ENCODE measurements at regions not wholly inside any gene's neighbourhood (a gene's known extent, or its start where the extent isn't known, plus 50 kb on each side); places are given as distances from the start of the nearest gene placed in this dataset.

- H3K9me3 ChIP-seq: no peaks in the 10 kb centered on the region
- H3K27ac ChIP-seq: no peak overlapping the region
- WGBS, 5 donors: 72 to 82% (median 78%) methylated on average over 7 of the region's 7 CpGs
- no peaks in the 10 kb centered on the region for H3K4me1 ChIP-seq
- H3K4me3 ChIP-seq: no peak overlapping the region
- no peaks in the 10 kb centered on the region for H3K27me3 ChIP-seq
- intact Hi-C loops (cut with DNase I; ENCODE audit: low total_unique reads): no loop called here
- no peak for TF ChIP-seq CTCF (IDR thresholded peaks at IDR 0.05)
- TF ChIP-seq POLR2A (IDR thresholded peaks at IDR 0.05): no peak
- no peak for TF ChIP-seq EP300 (IDR thresholded peaks at IDR 0.05)
- TF ChIP-seq POLR2AphosphoS5 (IDR thresholded peaks at IDR 0.05): no peak
- no peaks in the 10 kb centered on the region for H3K36me3 ChIP-seq
- no peak for DNase-seq
Measured at GRCh38 chr10:3274414-3274813, 101.8 kb upstream of the PITRM1 start.

- Histone ChIP-seq H3K4me1 (no peaks in the 10 kb centered on the region), H3K36me3 (no peaks in the 10 kb centered on the region), H3K27ac (no peak overlapping the region), H3K27me3 (no peaks in the 10 kb centered on the region), H3K9me3 (no peaks in the 10 kb centered on the region), H3K4me3 (no peak overlapping the region)
- 76 to 87% (median 85%) methylated on average over 12 of the region's 12 CpGs for WGBS, 5 donors
- intact Hi-C loops (cut with DNase I; ENCODE audit: low total_unique reads): no loop called here
- peak in 1 of 2 donors; percentile 9 for DNase-seq
- TF ChIP-seq POLR2AphosphoS5 (IDR thresholded peaks at IDR 0.05) (no peak), CTCF (IDR thresholded peaks at IDR 0.05) (no peak), EP300 (IDR thresholded peaks at IDR 0.05) (no peak), POLR2A (IDR thresholded peaks at IDR 0.05) (no peak)
Measured at GRCh38 chr10:3273966-3274365, 101.4 kb upstream of the PITRM1 start.

GRCh38 chr10:3272300-3272699, 99.7 kb upstream of the PITRM1 start:
- intact Hi-C loops (cut with DNase I; ENCODE audit: low total_unique reads): no loop called here
- WGBS, 5 donors: 62 to 74% (median 65%) methylated on average over 5 of the region's 5 CpGs
- no peak for TF ChIP-seq CTCF (IDR thresholded peaks at IDR 0.05)
- no peak for TF ChIP-seq EP300 (IDR thresholded peaks at IDR 0.05)
- TF ChIP-seq POLR2AphosphoS5 (IDR thresholded peaks at IDR 0.05): no peak
- TF ChIP-seq POLR2A (IDR thresholded peaks at IDR 0.05): no peak
- H3K27me3 ChIP-seq: no peaks in the 10 kb centered on the region
- no peak overlapping the region for H3K27ac ChIP-seq
- H3K9me3 ChIP-seq: no peaks in the 10 kb centered on the region
- DNase-seq: no peak
- H3K4me1 ChIP-seq: no peaks in the 10 kb centered on the region
- no peaks in the 10 kb centered on the region for H3K36me3 ChIP-seq
- no peak overlapping the region for H3K4me3 ChIP-seq

- H3K27ac ChIP-seq: no peak overlapping the region
- H3K36me3 ChIP-seq: no peaks in the 10 kb centered on the region
- no peaks in the 10 kb centered on the region for H3K27me3 ChIP-seq
- TF ChIP-seq CTCF (IDR thresholded peaks at IDR 0.05) (no peak), POLR2AphosphoS5 (IDR thresholded peaks at IDR 0.05) (no peak), POLR2A (IDR thresholded peaks at IDR 0.05) (no peak), EP300 (IDR thresholded peaks at IDR 0.05) (no peak)
- DNase-seq: no peak
- no peaks in the 10 kb centered on the region for H3K9me3 ChIP-seq
- WGBS, 5 donors: 77 to 85% (median 81%) methylated on average over 14 of the region's 14 CpGs
- intact Hi-C loops (cut with DNase I; ENCODE audit: low total_unique reads): no loop called here
- H3K4me1 ChIP-seq: no peaks in the 10 kb centered on the region
- no peak overlapping the region for H3K4me3 ChIP-seq
Measured at GRCh38 chr10:3271354-3272115, 99.0 kb upstream of the PITRM1 start.

All from stomach (tissue), 8 donors.